ENCODE measurements at regions not wholly inside any gene's neighbourhood (a gene's known extent, or its start where the extent isn't known, plus 50 kb on each side); places are given as distances from the start of the nearest gene placed in this dataset.
A peak's percentile ranks its signal among the peaks of the same experiment; 100 is the strongest.

DNA sequence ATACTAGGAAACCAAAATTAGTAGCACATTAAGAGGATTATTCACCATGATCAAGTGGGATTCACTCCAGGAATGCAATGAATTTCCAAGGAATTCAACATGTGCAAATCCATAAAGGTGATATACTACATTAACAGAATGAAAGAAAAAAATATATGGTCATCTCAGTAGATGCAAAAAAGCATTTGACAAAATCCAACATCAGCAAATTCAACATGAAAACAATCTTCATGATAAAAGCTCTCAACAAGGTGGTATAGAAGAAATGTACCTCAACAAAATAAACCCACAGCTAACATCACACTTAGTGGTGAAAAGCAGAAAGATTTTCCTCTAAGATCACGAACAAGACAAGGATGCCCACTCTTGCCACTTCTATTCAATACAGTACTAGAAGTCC lies 74.4 kb upstream of the PDE10A start:
- 96% methylated on average over 1 of the region's 1 CpG for WGBS
- no peaks in the 10 kb centered on the region for H3K36me3 ChIP-seq
- no peaks in the 10 kb centered on the region for H3K27me3 ChIP-seq
- no peak for DNase-seq (ENCODE audit: low spot score in 2 of 2)
- TF ChIP-seq EP300 (IDR thresholded peaks at IDR 0.05) (no peak), POLR2A (IDR thresholded peaks at IDR 0.05) (no peak), POLR2AphosphoS5 (IDR thresholded peaks at IDR 0.05) (no peak)
- no peaks in the 10 kb centered on the region for H3K4me1 ChIP-seq
- no peak overlapping the region for H3K27ac ChIP-seq
- H3K9me3 ChIP-seq: peaks cover 5% of the 10 kb centered on the region
- H3K4me3 ChIP-seq: no peak overlapping the region

DNA sequence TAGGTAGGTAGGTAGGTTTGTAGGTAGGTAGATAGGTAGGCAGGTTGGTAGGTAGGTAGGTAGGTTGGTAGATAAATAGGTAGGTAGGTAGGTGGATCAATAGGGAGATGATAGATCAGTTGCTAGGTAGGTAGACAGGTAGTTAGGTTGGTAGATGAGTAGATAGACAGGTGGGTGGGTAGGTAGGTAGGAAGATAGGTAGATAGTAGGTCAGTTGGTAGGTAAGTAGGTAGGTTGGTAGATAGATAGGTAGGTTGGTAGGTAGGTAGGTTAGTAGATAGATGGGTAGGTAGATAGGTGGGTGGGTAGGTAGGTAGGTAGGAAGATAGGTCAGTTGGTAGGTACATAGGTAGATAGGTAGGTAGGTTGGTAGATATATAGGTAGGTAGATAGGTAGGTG lies 72.0 kb upstream of the PDE10A start:
- no peak overlapping the region for H3K4me3 ChIP-seq
- no peak overlapping the region for H3K27ac ChIP-seq
- H3K36me3 ChIP-seq: no peaks in the 10 kb centered on the region
- H3K4me1 ChIP-seq: no peaks in the 10 kb centered on the region
- no peak for TF ChIP-seq POLR2AphosphoS5 (IDR thresholded peaks at IDR 0.05)
- TF ChIP-seq POLR2A (IDR thresholded peaks at IDR 0.05): no peak
- TF ChIP-seq CTCF (IDR thresholded peaks at IDR 0.05): no peak
- TF ChIP-seq EP300 (IDR thresholded peaks at IDR 0.05): no peak
- H3K27me3 ChIP-seq: no peaks in the 10 kb centered on the region
- peaks cover 5% of the 10 kb centered on the region for H3K9me3 ChIP-seq
- DNase-seq (ENCODE audit: low spot score in 2 of 2): no peak

DNA sequence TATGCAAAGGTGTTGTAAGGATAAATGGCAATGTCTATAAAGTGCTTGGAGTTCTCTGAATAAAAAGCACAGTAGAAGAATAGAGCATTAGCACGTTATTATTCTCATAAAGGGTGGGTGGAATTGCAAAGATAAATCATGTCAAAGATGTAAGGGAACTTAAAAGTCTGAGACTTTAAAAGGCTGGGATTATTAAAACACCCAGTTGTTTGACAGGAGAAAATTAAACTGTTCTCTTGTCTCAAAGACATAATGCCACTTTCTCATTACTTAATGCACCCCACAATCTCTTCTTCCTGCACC lies 70.4 kb upstream of the PDE10A start:
- H3K4me3 ChIP-seq: no peak overlapping the region
- H3K4me1 ChIP-seq: no peaks in the 10 kb centered on the region
- TF ChIP-seq POLR2AphosphoS5 (IDR thresholded peaks at IDR 0.05): no peak
- no peak overlapping the region for H3K27ac ChIP-seq
- peaks cover 5% of the 10 kb centered on the region for H3K9me3 ChIP-seq
- no peaks in the 10 kb centered on the region for H3K27me3 ChIP-seq
- H3K36me3 ChIP-seq: no peaks in the 10 kb centered on the region
- WGBS: 50% methylated on average over 1 of the region's 1 CpG
- DNase-seq (ENCODE audit: low spot score in 2 of 2): no peak

DNA sequence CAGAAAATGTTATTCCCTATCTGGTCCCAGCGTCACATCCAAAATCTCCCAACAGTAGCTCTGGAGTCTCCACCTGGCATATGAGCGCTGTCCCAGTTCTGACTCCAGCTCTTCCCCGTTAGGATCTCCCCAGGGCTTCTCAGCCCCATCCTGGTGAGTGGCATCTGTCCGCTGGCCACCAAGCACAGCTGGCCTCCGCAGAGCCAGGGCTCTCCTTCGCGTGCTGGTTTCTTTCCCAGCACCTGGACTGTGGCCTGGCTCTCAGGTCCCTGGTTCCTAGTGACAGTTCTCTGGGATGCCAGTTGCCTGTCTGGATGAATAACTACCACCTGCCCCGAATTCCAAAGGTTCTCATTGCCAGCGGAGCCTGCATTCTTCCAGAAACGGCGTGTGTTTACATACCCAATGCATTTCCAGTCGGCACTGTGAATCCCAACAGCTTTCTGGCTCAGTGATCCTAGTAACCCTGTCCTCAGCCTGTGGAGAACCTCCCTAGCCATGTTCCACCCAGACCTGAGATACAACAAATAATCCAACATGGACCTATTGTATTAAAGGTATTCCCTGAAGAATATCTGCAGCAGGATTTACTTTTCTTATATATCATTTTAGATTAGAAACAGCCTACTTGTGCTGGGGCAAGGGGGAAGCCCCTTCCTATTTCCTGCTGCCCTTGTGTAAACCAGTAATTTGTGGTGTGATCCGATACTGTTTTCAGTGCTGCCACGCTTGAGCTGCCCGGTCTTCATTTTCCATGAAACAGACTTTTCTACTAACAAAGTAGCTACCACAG lies 69.9 kb upstream of the PDE10A start:
- TF ChIP-seq POLR2A (IDR thresholded peaks at IDR 0.05): no peak
- TF ChIP-seq EP300 (IDR thresholded peaks at IDR 0.05): no peak
- TF ChIP-seq CTCF (IDR thresholded peaks at IDR 0.05): no peak
- no peak for TF ChIP-seq POLR2AphosphoS5 (IDR thresholded peaks at IDR 0.05)
- 77% methylated on average over 15 of the region's 15 CpGs for WGBS
- H3K4me3 ChIP-seq: no peak overlapping the region

GRCh38 chr6:165729307-165729936 lies 66.4 kb upstream of the PDE10A start:
- Histone ChIP-seq H3K4me1 (no peaks in the 10 kb centered on the region), H3K36me3 (no peaks in the 10 kb centered on the region), H3K9me3 (no peaks in the 10 kb centered on the region), H3K4me3 (no peak overlapping the region), H3K27ac (no peak overlapping the region), H3K27me3 (no peaks in the 10 kb centered on the region)
- TF ChIP-seq POLR2AphosphoS5 (IDR thresholded peaks at IDR 0.05): no peak
- TF ChIP-seq CTCF (IDR thresholded peaks at IDR 0.05): peak; percentile 55 to 67
- DNase-seq (ENCODE audit: low spot score in 2 of 2): no peak
- WGBS: 3% methylated on average over 1 of the region's 1 CpG

More for the DNA sequence above, 69.9 kb upstream of the PDE10A start:
- no peak overlapping the region for H3K27ac ChIP-seq
- no peak for DNase-seq (ENCODE audit: low spot score in 2 of 2)
- H3K4me1 ChIP-seq: no peaks in the 10 kb centered on the region
- H3K9me3 ChIP-seq: peaks cover 5% of the 10 kb centered on the region
- no peaks in the 10 kb centered on the region for H3K27me3 ChIP-seq
- no peaks in the 10 kb centered on the region for H3K36me3 ChIP-seq

GRCh38 chr6:165728216-165728615 lies 65.2 kb upstream of the PDE10A start:
- 65% methylated on average over 2 of the region's 2 CpGs for WGBS
- Histone ChIP-seq H3K27me3 (no peaks in the 10 kb centered on the region), H3K9me3 (no peaks in the 10 kb centered on the region), H3K27ac (no peak overlapping the region), H3K4me1 (no peaks in the 10 kb centered on the region), H3K4me3 (no peak overlapping the region), H3K36me3 (no peaks in the 10 kb centered on the region)
- TF ChIP-seq EP300 (IDR thresholded peaks at IDR 0.05): no peak
- TF ChIP-seq POLR2AphosphoS5 (IDR thresholded peaks at IDR 0.05): no peak
- TF ChIP-seq CTCF (IDR thresholded peaks at IDR 0.05): no peak
- no peak for TF ChIP-seq POLR2A (IDR thresholded peaks at IDR 0.05)
- DNase-seq (ENCODE audit: low spot score in 2 of 2): no peak
